Mucosa of descending colon (tissue), 3 donors: ENCODE measurements at regions not wholly inside any gene's neighbourhood (a gene's known extent, or its start where the extent isn't known, plus 50 kb on each side); places are given as distances from the start of the nearest gene placed in this dataset.

Experiments
- ATAC-seq: fragments of 200-7000 bp; cut with Tn5 transposase; one replicate; pipeline ENCODE4 v1.9.1; 2020; ENCODE audit warnings: mild to moderate bottlenecking, moderate library complexity
- DNase-seq, 3 donors: peaks; one replicate each; pipeline ENCODE4 v3.0.0-alpha.2; 2020
- H3K36me3 ChIP-seq: fragments of 200-600 bp; one replicate; pipeline ENCODE4 v1.8.0; 2021; ENCODE audit warnings: low read depth, mild to moderate bottlenecking
- H3K4me1 ChIP-seq: fragments of 200-600 bp; one replicate; pipeline ENCODE4 v1.8.0; 2021; ENCODE audit warnings: low read depth, mild to moderate bottlenecking
- H3K4me3 ChIP-seq: fragments of 200-600 bp; one replicate; pipeline ENCODE4 v1.8.0; 2021; ENCODE audit warnings: mild to moderate bottlenecking
- H3K9me3 ChIP-seq: fragments of 200-600 bp; one replicate; pipeline ENCODE4 v1.8.0; 2021; ENCODE audit warnings: mild to moderate bottlenecking
- CTCF ChIP-seq: fragments of 200-600 bp; IDR thresholded peaks from one replicate; pipeline ENCODE4 v1.8.0; 2022; ENCODE audit warnings: antibody characterized with exemption, mild to moderate bottlenecking
- intact Hi-C, 2 donors: fragments of 100-400 bp; cut with DNase I in 1 of 2; cut with micrococcal nuclease in 1 of 2; formaldehyde crosslinking; loops; one replicate each; pipeline versions ENCODE4 v1.11.0 to v1.11.1; 2022; cut with DNase I, micrococcal nuclease
- donor health status: DM: no; HTN: no; CAD: no; lungs with moderate emphysema.
- donor health status: DM: no; HTN: no; CAD: no.
- donor health status: DM: no; HTN: yes; CAD: no.

DNA sequence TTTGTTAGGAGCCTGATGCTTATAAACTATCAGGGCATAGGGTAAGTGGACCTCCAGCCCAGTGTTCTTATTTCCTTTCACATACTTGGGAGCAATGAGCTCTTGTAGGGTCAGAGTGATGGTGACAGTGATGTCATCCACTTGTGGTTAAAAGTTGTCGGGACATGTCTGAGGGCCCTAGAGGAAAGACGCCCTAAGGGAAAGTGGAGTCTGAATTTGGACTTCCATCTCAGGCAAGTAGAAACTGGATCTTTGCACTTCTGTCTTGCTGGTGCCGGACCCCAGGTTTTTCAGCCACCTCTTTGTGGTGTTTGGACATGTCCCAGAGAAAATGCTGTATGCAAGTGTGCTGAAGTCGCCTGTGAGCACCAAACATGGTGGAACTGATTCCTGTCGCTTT is 900.5 kb downstream of the C6orf118 start:
- H3K4me3 ChIP-seq = no peak overlapping the region
- ATAC-seq = no peak
- no peak for TF ChIP-seq CTCF
- intact Hi-C loops = no loop called here
- peaks cover 39% of the 10 kb centered on the region for H3K9me3 ChIP-seq
- no peak for DNase-seq
- H3K4me1 ChIP-seq = no peaks in the 10 kb centered on the region
- no peaks in the 10 kb centered on the region for H3K36me3 ChIP-seq

DNA sequence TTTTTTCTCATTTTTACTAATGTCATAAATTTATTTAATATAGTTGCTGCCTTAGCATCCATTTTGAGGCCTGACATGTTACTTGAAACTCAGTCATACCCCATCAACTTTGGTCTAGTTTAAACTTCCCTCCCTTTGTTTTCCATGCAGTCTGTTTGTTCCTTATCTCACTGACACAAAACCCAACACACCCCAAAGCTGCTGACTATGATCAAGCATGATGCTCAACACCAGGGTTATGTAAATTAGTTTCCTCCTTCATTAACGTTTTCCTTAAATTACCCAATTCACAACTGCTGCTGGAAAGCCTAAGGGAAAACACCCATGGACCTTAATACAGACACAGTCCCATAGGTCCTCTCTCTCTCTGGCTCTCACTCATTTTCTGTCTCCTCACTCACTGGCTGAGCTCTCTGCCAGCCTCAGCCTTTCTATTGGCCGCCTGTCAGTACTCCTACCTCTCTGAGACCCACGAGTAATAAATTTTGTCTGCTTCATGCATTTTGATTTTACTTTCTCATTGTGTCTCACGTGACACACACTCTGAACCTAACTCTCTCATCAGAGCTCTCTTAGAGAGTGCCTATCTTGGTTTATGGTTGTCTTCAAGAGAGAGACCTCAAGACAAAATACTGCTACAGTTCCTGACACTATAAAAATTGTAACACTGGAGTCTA is 904.5 kb downstream of the C6orf118 start:
- intact Hi-C loops = no loop called here
- Histone ChIP-seq H3K4me3 (no peak overlapping the region), H3K4me1 (no peaks in the 10 kb centered on the region), H3K9me3 (peaks cover 39% of the 10 kb centered on the region), H3K36me3 (no peaks in the 10 kb centered on the region)
- no peak for TF ChIP-seq CTCF
- DNase-seq (no peak), ATAC-seq (no peak)

GRCh38 chr6:164401871-164402270 is 907.5 kb downstream of the C6orf118 start:
- Histone ChIP-seq H3K4me3 (no peak overlapping the region), H3K36me3 (no peaks in the 10 kb centered on the region), H3K9me3 (peaks cover 29% of the 10 kb centered on the region), H3K4me1 (no peaks in the 10 kb centered on the region)
- ATAC-seq (no peak), DNase-seq (no peak)
- TF ChIP-seq CTCF = no peak
- intact Hi-C loops = no loop called here

GRCh38 chr6:164398647-164399046 is 910.8 kb downstream of the C6orf118 start:
- Histone ChIP-seq H3K4me1 (no peaks in the 10 kb centered on the region), H3K4me3 (no peak overlapping the region), H3K9me3 (peaks cover 14% of the 10 kb centered on the region), H3K36me3 (no peaks in the 10 kb centered on the region)
- intact Hi-C loops = no loop called here
- no peak for TF ChIP-seq CTCF
- DNase-seq = no peak
- no peak for ATAC-seq

GRCh38 chr6:164396071-164397047 is 913.0 kb downstream of the C6orf118 start:
- Histone ChIP-seq H3K9me3 (peaks cover 11% of the 10 kb centered on the region), H3K4me3 (no peak overlapping the region), H3K36me3 (no peaks in the 10 kb centered on the region), H3K4me1 (no peaks in the 10 kb centered on the region)
- intact Hi-C loops = no loop called here
- no peak for ATAC-seq
- no peak for DNase-seq
- no peak for TF ChIP-seq CTCF
